Activated CD8-positive, alpha-beta memory T cell treated with anti-CD3 and anti-CD28 coated beads, Interleukin-2, amount 10 ng/mL, durations not matched to agents 7 days and 5 days (primary cell): ENCODE measurements at regions not wholly inside any gene's neighbourhood (a gene's known extent, or its start where the extent isn't known, plus 50 kb on each side); places are given as distances from the start of the nearest gene placed in this dataset.

Source experiments
- ATAC-seq: fragments of 150-1000 bp; cut with Tn5 transposase; one replicate; pipeline ENCODE4 v1.10.0; 2021; ENCODE audit warnings: moderate library complexity
- CTCF ChIA-PET: fragments of 350-600 bp; sonication (Branson Sonifier 250); formaldehyde crosslinking; loops from one replicate; lab custom pipeline; 2021; ENCODE audit warnings: antibody characterized with exemption; lab: Charles Lee
- DNase-seq: peaks from one replicate; pipeline ENCODE4 v3.0.0-alpha.2; 2020
- H3K27ac Mint-ChIP-seq: one replicate; pipeline ENCODE4 v1.8.0; 2021; ENCODE audit warnings: mild to moderate bottlenecking, mixed read lengths
- H3K27me3 Mint-ChIP-seq: one replicate; pipeline ENCODE4 v1.8.0; 2021; ENCODE audit warnings: mixed read lengths
- H3K36me3 Mint-ChIP-seq: one replicate; pipeline ENCODE4 v1.8.0; 2021; ENCODE audit warnings: mild to moderate bottlenecking, mixed read lengths
- H3K4me1 Mint-ChIP-seq: one replicate; pipeline ENCODE4 v1.8.0; 2021; ENCODE audit warnings: mixed read lengths
- H3K4me3 Mint-ChIP-seq: one replicate; pipeline ENCODE4 v1.8.0; 2021; ENCODE audit warnings: mild to moderate bottlenecking, moderate library complexity, mixed read lengths
- H3K9me3 Mint-ChIP-seq: one replicate; pipeline ENCODE4 v1.8.0; 2022; ENCODE audit warnings: low read depth, mixed read lengths

DNA sequence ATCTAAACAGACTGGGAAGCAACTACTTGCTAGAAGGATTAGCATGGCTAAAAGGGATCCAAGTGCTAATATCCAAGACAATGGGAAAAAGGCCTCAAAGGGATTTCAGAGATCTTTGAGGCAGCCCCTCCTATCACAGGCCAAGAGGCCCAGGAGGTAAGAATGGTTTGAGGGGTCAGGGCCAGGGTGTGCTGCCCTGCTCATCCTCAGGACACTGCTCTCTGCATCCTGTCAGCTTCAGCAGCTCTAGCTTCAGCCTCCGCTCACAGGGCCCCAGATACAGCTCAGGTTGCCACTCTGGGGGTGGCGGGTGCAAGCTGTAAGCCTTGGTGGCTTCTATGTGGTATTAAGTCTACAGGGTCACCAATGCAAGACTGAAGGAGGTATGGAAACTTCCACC, 278.7 kb downstream of the PARP8 start:
- no peaks in the 10 kb centered on the region for H3K36me3 Mint-ChIP-seq
- peaks cover 3% of the 10 kb centered on the region for H3K27me3 Mint-ChIP-seq
- H3K27ac Mint-ChIP-seq: no peak overlapping the region
- no peaks in the 10 kb centered on the region for H3K9me3 Mint-ChIP-seq
- no peak overlapping the region for H3K4me3 Mint-ChIP-seq
- DNase-seq (no peak), ATAC-seq (no peak)
- CTCF ChIA-PET: no interaction called here
- H3K4me1 Mint-ChIP-seq: no peaks in the 10 kb centered on the region

DNA sequence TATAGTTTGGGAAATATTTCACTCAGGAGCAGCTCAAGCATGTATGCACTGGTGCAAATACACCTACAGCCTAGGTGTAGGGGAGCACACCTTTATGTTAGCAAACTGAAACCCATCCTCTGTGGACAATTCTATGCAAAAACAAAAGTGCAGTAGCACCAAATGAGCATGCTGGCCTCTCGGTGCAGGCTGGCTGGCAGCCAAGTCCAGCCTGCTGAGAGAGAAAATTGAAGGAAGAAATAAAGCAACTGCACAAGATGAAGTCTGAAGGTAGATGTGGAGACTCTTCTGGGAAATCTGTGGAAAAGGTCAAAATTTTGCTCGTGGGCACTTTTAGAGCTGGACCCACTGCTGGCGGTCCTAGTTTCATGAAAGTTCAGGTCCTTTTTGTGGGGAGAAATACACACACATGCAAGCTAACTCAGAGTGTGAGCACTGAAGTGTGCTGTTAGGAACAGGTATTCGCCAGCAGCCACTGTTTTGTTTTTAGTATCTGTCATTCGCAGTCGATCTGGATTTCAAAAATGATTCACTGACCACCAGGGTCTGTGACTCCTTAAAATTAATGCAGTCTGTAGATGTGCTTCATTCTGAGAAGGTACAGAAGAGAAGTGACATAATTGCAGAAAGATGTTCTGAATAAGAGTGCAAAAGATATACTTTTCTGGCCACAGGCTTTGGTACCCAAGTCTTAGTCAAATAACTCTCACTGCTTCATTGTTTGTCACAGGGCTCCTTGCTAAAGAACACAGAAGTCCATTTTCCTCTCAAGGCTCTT, 281.7 kb downstream of the PARP8 start:
- no peaks in the 10 kb centered on the region for H3K36me3 Mint-ChIP-seq
- CTCF ChIA-PET: no interaction called here
- H3K27me3 Mint-ChIP-seq: peaks cover 6% of the 10 kb centered on the region
- DNase-seq (no peak), ATAC-seq (no peak)
- no peaks in the 10 kb centered on the region for H3K9me3 Mint-ChIP-seq
- no peak overlapping the region for H3K27ac Mint-ChIP-seq
- H3K4me3 Mint-ChIP-seq: no peak overlapping the region
- no peaks in the 10 kb centered on the region for H3K4me1 Mint-ChIP-seq

DNA sequence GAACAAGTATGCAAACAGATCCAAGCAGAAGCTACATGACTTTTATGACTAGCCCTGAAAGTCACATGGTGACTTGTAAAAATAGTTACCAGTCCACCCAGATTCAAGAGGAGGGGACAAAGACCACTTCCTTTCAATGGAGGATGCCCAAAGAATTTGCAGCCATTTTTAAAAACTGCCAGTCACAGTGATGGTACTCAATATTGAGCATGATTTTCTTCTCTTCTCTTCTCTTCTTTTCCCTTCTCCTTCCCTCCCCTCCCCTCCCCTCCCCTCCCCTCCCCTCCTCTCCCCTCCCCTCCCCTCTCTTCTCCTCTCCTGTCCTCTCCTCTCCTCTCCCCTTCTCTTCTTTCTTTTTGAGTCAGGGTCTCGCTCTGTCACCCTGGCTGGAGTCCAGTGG, 286.9 kb downstream of the PARP8 start:
- CTCF ChIA-PET: interaction anchor here (1.0 kb wide), 1 partner anchor 10 kb away, joined by 4 read pairs; no protein-coding TSS in a partner anchor

DNA sequence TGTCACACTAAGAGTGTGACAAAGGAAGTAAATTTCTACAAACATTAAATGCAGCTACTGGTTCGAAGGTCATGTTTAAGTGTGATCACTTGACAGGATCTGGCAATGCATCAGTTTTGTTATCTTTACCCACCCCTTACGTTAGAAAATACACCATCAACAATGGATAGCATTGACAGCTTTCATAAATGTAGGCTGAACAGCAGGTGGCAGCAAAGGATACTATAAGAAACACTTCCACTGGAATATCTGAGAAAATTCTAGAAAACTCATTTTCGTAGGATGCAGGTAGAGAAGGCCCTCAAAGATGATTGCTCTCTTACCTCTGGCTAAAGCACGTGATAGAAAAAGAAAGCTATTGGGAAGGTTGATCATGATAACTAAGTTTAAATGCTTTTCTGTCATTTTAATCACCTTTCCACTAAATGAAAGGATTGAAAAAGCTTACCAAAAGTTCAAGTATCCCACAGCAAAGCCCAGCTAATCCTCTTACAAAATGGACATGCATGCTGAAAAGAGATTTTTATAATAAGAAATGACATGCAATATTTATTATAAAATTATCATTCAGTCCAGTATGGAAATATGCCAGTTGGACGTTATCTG, 292.5 kb downstream of the PARP8 start:
- H3K4me1 Mint-ChIP-seq: peaks cover 7% of the 10 kb centered on the region

More for the DNA sequence above, 286.9 kb downstream of the PARP8 start:
- no peak for DNase-seq
- Mint-ChIP-seq H3K4me1 (no peaks in the 10 kb centered on the region), H3K9me3 (no peaks in the 10 kb centered on the region), H3K4me3 (no peak overlapping the region), H3K27ac (no peak overlapping the region), H3K36me3 (no peaks in the 10 kb centered on the region), H3K27me3 (peaks cover 16% of the 10 kb centered on the region)
- no peak for ATAC-seq

DNA sequence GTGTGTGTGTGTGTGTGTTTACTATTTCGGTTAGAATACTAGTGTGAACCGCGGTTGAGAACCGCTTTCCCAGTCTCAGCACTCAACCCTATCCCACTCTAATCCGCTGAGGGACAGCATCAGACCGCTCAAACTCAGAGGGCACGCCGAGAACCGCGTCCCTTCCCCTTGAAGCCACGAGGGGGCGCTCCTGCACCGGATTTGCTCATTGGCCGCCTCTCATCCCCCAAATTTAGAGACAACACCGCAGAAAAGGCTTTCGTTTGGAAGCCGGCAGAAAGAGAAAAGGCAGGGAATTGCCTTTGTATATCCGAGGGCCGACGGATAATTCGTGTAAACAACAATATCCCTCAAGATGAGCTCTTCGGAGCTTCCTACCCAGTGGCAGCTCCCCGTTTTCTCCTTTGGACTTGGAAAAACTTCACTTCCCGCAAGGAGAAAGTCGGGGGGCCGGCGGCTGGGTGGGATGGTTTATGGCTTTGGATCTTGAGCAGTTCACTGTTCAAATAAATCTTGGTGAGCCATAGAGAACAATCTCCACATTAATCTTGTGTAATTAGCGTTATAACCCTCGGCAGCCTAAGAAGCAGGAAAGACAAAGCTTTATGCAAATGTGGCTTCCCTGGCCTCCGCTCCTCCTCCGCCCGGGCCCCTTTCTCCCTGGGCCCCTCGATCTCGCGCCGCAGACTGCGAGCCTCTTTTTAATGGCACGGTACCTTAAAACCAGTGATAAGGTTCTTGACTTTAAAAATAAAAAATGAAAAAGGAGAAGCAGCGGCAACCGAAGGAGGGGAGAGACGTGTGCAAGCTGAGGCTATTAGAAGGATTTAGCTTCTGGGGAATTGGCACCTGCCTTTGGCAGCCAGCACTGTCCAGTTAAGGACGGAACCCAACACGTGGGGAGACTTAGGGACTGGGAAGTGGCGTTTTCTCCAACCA, 296.8 kb downstream of the PARP8 start:
- Mint-ChIP-seq H3K4me1 (peaks cover 34% of the 10 kb centered on the region), H3K4me3 (peak overlapping the region; percentile 72), H3K27ac (no peak overlapping the region), H3K27me3 (peaks cover 66% of the 10 kb centered on the region), H3K9me3 (no peaks in the 10 kb centered on the region), H3K36me3 (no peaks in the 10 kb centered on the region)
- DNase-seq (peak; percentile 77), ATAC-seq (peak; percentile 73)
- CTCF ChIA-PET: interaction anchor here (1.0 to 1.4 kb wide), 12 partner anchors 9 to 1703 kb away, joined by 3 to 15 read pairs (median 4); no protein-coding TSS in a partner anchor

More for the DNA sequence above, 292.5 kb downstream of the PARP8 start:
- no peak overlapping the region for H3K27ac Mint-ChIP-seq
- no peaks in the 10 kb centered on the region for H3K36me3 Mint-ChIP-seq
- ATAC-seq (no peak), DNase-seq (no peak)
- CTCF ChIA-PET: interaction anchor here (0.9 to 1.3 kb wide), 4 partner anchors 19 to 1699 kb away, joined by 3 to 7 read pairs (median 3); no protein-coding TSS in a partner anchor
- peaks cover 36% of the 10 kb centered on the region for H3K27me3 Mint-ChIP-seq
- H3K4me3 Mint-ChIP-seq: no peak overlapping the region
- H3K9me3 Mint-ChIP-seq: no peaks in the 10 kb centered on the region

DNA sequence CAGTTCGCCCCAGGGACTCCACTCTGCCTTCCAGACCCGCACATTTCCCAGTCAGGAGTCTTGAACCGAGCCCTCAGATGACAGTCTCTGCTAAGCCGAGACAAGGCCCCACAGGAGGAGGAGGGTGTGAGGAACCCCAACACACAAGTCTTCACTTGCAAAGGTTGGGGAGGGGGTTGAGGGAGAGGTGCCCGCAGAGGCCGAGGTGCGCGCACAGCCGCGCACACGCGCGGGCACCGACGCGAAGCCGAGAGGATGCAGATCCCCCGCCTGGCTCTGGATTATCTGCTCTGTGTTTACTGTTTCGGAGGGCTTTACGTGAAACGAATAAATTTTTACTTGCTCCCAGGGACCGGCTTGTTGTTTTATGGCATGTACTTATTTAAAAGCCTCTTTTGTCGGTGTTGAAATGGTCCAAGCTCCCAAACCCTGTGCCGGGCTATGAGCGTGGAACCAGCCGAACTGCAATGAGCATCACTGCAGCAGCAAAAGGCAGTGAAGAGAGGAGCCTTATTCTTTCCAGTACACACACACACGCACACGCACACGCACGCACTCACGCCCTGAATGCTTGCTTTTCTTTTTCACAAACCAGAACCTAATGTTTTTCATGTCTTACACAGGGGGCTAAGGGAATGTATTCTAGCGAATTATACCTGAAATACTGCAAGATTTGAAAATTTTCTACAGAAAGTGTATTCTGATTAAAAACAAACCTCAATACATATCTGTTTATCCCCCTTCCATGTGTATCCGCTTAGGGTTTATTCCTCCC, 297.7 kb downstream of the PARP8 start:
- no peak for ATAC-seq
- no peak overlapping the region for H3K27ac Mint-ChIP-seq
- H3K4me3 Mint-ChIP-seq: peak overlapping the region; percentile 11

DNA sequence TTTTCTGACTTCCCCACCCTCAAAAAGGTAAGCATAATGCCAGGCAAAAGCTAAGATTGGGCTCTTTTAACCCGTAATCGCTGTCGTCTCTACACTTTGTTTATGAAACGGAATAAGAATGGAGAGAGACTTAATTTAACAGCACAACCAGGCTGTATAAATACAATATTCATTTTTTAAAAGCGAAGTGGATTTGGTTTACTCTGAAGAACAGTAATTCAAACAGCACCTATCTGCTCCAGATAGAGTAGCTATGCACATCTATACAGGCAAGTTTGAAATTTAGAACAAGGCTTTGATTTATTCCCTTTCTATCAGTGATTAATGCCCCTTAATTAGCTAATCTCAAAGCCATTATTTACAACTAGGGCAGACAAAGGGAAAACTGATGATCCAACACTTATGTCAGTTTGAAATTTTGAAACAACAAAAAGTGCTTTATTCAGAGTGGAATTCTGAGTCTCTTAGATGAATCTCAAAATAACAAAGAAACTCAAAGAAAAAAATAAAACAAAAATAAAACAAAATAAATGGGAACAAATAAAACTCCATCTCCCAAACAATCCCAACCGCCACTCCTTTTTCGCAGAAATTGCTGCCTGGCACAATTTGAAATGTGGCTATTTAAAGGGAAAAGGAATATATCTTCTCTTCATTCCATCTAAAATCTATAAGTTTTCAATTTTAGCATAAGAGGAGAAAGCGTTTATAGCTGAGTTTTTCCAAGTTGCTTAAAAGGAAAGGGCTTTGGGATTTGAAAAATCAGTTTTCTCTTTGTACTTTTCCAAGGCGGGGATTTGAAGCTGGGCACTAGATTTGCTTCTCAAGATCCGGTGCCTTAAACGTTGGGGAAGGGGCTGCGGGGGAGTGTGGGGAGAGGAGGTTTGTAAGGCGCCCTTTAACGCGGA, 298.6 kb downstream of the PARP8 start:
- Mint-ChIP-seq H3K27ac (no peak overlapping the region), H3K27me3 (peaks cover 74% of the 10 kb centered on the region), H3K4me3 (peak overlapping the region; percentile 11), H3K9me3 (no peaks in the 10 kb centered on the region), H3K36me3 (no peaks in the 10 kb centered on the region), H3K4me1 (peaks cover 50% of the 10 kb centered on the region)
- DNase-seq (no peak), ATAC-seq (no peak)
- CTCF ChIA-PET: interaction anchor here (1.0 to 2.0 kb wide), 2 partner anchors 8 to 1693 kb away, joined by 5 read pairs; no protein-coding TSS in a partner anchor

More for the DNA sequence above, 297.7 kb downstream of the PARP8 start:
- Mint-ChIP-seq H3K4me1 (peaks cover 44% of the 10 kb centered on the region), H3K9me3 (no peaks in the 10 kb centered on the region), H3K36me3 (no peaks in the 10 kb centered on the region), H3K27me3 (peaks cover 73% of the 10 kb centered on the region)
- no peak for DNase-seq
- CTCF ChIA-PET: interaction anchor here (1.0 to 2.0 kb wide), 14 partner anchors 7 to 1702 kb away, joined by 3 to 15 read pairs (median 4); no protein-coding TSS in a partner anchor

DNA sequence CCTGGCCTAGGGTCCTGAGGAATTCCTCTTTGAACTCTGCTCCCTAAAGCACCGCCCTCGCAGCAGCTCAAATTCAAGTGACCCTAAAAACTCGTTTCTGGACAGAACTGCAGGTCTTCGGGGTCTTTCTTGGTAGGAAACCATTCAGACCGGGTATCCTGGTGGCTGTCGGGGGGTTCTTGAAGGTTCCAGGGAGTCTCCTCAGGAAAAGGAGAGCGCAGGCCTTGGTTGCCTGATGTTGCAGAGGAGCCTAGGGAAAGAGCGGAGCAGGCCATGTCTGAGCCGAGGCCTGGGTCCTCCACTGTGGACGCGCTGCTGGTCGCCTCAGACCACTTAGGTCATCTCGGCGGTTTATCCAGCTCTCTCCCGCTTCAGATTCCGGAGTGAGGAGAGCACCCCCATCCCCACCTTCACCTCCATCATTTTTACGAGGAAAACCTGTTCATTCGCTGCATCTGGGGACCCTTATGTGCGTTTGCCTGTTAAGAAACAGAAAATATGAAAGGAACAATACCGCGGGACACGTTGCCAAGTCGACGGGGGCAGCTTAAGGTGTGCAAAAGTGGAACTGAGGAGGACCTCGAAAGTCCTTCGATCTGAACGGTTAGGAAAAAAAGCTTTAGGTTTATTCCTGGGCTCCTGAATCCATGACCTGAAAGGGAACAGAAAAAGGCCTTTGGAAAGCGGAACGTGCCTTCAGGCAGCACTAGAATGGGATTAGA, 299.4 kb downstream of the PARP8 start:
- Mint-ChIP-seq H3K27me3 (peaks cover 82% of the 10 kb centered on the region), H3K9me3 (no peaks in the 10 kb centered on the region), H3K4me1 (peaks cover 53% of the 10 kb centered on the region), H3K36me3 (no peaks in the 10 kb centered on the region), H3K27ac (no peak overlapping the region), H3K4me3 (peak overlapping the region; percentile 21)
- ATAC-seq (no peak), DNase-seq (no peak)
- CTCF ChIA-PET: interaction anchor here (1.2 to 2.0 kb wide), 3 partner anchors 9 to 1391 kb away, joined by 3 to 5 read pairs (median 3); no protein-coding TSS in a partner anchor

DNA sequence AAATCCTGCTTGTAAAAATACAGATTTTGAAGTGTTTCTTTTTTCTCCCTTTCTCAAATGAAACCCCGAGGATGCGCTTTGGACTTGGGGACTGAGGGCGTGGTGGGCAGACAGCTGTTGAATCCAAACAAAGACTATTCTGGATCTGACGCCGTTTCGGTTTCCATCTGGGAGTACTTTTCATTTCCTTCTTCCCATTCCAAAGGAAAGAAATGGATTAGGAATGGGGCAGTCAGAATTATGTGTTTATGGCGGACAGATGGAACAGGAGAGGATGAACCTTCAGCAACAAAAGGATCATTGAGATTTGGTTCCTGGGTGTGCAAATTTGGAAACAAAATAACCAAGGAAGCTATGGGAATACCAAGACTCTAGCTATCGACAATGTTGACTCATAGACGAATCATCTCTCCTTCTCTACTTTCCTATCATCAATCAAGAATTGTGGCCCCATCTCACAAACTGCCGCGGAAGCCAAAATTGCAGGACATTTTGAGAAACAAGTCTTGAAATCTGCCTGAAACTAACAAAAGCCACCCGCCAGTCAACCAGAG, 300.6 kb downstream of the PARP8 start:
- ATAC-seq (no peak), DNase-seq (no peak)
- CTCF ChIA-PET: interaction anchor here (0.6 to 1.4 kb wide), 3 partner anchors 426 to 1390 kb away, joined by 3 to 4 read pairs (median 3); no protein-coding TSS in a partner anchor
- no peaks in the 10 kb centered on the region for H3K36me3 Mint-ChIP-seq
- H3K4me3 Mint-ChIP-seq: peak overlapping the region; percentile 75
- H3K27me3 Mint-ChIP-seq: peaks cover 87% of the 10 kb centered on the region
- H3K9me3 Mint-ChIP-seq: no peaks in the 10 kb centered on the region
- peaks cover 53% of the 10 kb centered on the region for H3K4me1 Mint-ChIP-seq
- H3K27ac Mint-ChIP-seq: no peak overlapping the region

DNA sequence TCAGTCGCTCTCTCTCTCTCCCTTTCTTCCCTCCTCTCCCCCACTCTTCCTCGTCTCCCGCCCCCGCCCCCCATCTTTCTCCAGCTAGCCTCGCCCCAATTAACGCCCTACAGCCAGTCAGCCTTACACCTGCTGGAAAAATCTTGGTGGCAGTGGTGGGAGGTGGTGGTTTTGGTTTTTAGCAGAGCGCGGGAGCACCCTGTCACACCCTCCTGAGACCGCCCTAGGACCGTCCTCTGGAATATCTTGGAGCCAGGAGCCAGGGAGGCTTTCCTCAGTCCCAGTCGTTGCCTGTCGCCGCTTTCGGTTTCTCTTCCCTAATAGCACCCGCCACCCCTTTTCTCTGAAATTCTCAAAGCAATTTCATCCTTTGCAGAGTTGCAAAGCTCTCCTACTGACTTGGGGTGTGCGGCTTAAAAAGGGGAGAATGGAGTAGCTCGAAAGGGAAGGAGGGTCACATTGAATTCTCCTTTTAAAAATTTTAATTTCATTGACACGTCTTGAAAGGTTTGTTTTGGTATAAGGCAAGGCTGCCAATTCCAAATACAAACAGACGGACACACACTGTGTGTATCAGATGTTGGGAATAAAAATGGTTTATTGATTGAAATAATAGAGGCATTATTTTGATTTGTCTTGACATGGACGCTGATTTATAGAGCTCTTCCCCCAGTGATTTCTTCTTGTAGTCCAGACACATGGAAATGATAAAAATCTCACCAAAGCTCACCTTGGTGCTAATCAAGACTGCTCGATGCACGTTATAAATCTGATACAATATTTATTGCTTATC, 301.3 kb downstream of the PARP8 start:
- DNase-seq: peak; percentile 41
- Mint-ChIP-seq H3K27me3 (peaks cover 87% of the 10 kb centered on the region), H3K4me1 (peaks cover 53% of the 10 kb centered on the region), H3K9me3 (no peaks in the 10 kb centered on the region), H3K36me3 (no peaks in the 10 kb centered on the region), H3K27ac (no peak overlapping the region), H3K4me3 (peak overlapping the region; percentile 75)
- ATAC-seq: peak; percentile 55
- CTCF ChIA-PET: no interaction called here
